WTC11 (cell line): ENCODE measurements at regions not wholly inside any gene's neighbourhood (a gene's known extent, or its start where the extent isn't known, plus 50 kb on each side); places are given as distances from the start of the nearest gene placed in this dataset.
"Not testable (repeated sequence)": the region's sequence is repeated elsewhere in the genome, so short reads cannot be mapped to it uniquely, and the experiment has no call there.

Experiments
- ATAC-seq: fragments of 200-7000 bp; cut with Tn5 transposase; 2 replicates; pipeline ENCODE4 v1.10.0; 2021; ENCODE audit warnings: mild to moderate bottlenecking, moderate library complexity
- CTCF ChIA-PET: fragments of 300-600 bp; sonication (Branson Sonifier 250); formaldehyde crosslinking; loops from one replicate; lab custom pipeline; 2021; ENCODE audit warnings: antibody characterized with exemption; lab: Charles Lee
- POLR2A ChIA-PET: fragments of 350-600 bp; sonication (Branson Sonifier 250); formaldehyde crosslinking; loops from one replicate; lab custom pipeline; 2021; ENCODE audit warnings: antibody characterized with exemption; lab: Charles Lee
- DNase-seq: peaks from one replicate; pipeline ENCODE4 v3.0.0; 2021; ENCODE audit warnings: low spot score
- H3K27ac Mint-ChIP-seq: 2 replicates; pipeline ENCODE4 v1.8.0; 2021; ENCODE audit warnings: mixed read lengths
- H3K27me3 Mint-ChIP-seq: 2 replicates; pipeline ENCODE4 v1.8.0; 2021; ENCODE audit warnings: low read depth, mild to moderate bottlenecking, moderate library complexity, mixed read lengths
- H3K36me3 Mint-ChIP-seq: 2 replicates; pipeline ENCODE4 v1.8.0; 2021; ENCODE audit warnings: mixed read lengths
- H3K4me1 Mint-ChIP-seq: 2 replicates; pipeline ENCODE4 v1.8.0; 2022; ENCODE audit warnings: mixed read lengths
- H3K4me3 Mint-ChIP-seq: 2 replicates; pipeline ENCODE4 v1.8.0; 2021; ENCODE audit warnings: mild to moderate bottlenecking, moderate library complexity, mixed read lengths
- H3K9me3 Mint-ChIP-seq: 2 replicates; pipeline ENCODE4 v1.8.0; 2021; ENCODE audit warnings: mixed read lengths
- GABPB1 ChIP-seq: sonication (generic); formaldehyde crosslinking; IDR thresholded peaks from 2 replicates; pipeline ENCODE4 v1.8.1; 2023; ENCODE audit warnings: mild to moderate bottlenecking, missing genetic modification reagents
- JAZF1 ChIP-seq: fragments of 250-450 bp; sonication (Bioruptor Pico); IDR thresholded peaks from 2 replicates; pipeline ENCODE4 v1.9.0; 2021; ENCODE audit warnings: moderate library complexity, mild to moderate bottlenecking, inconsistent platforms
- JUN ChIP-seq: sonication (generic); formaldehyde crosslinking; IDR thresholded peaks from 2 replicates; pipeline ENCODE4 v1.8.0; 2023; ENCODE audit warnings: mild to moderate bottlenecking, missing genetic modification reagents
- TF ChIP-seq, protein P1 (sequence below): fragments of 250-450 bp; sonication (Bioruptor Pico); IDR thresholded peaks from 2 replicates; pipeline ENCODE4 v2.1.2; 2022; ENCODE audit warnings: mild to moderate bottlenecking, moderate library complexity
- TF ChIP-seq, protein P2 (sequence below): fragments of 250-450 bp; sonication (Bioruptor Pico); IDR thresholded peaks from 2 replicates; pipeline ENCODE4 v1.9.0; 2021; ENCODE audit warnings: moderate library complexity, mild to moderate bottlenecking, inconsistent platforms, borderline replicate concordance
- TF ChIP-seq, protein P3 (sequence below): sonication (generic); formaldehyde crosslinking; IDR thresholded peaks from 2 replicates; pipeline ENCODE4 v1.8.1; 2023; ENCODE audit warnings: mild to moderate bottlenecking, missing genetic modification reagents
- TF ChIP-seq, protein P4 (sequence below): sonication (generic); formaldehyde crosslinking; IDR thresholded peaks from 2 replicates; pipeline ENCODE4 v1.8.1; 2022; ENCODE audit warnings: low read depth, mild to moderate bottlenecking, moderate library complexity, missing genetic modification reagents, borderline replicate concordance
- TF ChIP-seq, protein P5 (sequence below): sonication (generic); formaldehyde crosslinking; IDR thresholded peaks from 2 replicates; pipeline ENCODE4 v1.8.1; 2022; ENCODE audit warnings: mild to moderate bottlenecking, missing genetic modification reagents, moderate library complexity, borderline replicate concordance
- TF ChIP-seq, protein P6 (sequence below): fragments of 250-450 bp; sonication (Bioruptor Pico); IDR thresholded peaks from 2 replicates; pipeline ENCODE4 v1.9.0; 2021; ENCODE audit warnings: mild to moderate bottlenecking
- TF ChIP-seq, protein P7 (sequence below): sonication (generic); formaldehyde crosslinking; IDR thresholded peaks from 2 replicates; pipeline ENCODE4 v1.8.0; 2022; ENCODE audit warnings: mild to moderate bottlenecking, missing genetic modification reagents
- TF ChIP-seq, protein P8 (sequence below): fragments of 250-450 bp; sonication (Bioruptor Pico); IDR thresholded peaks from 2 replicates; pipeline ENCODE4 v1.9.0; 2021; ENCODE audit warnings: mild to moderate bottlenecking

DNA sequence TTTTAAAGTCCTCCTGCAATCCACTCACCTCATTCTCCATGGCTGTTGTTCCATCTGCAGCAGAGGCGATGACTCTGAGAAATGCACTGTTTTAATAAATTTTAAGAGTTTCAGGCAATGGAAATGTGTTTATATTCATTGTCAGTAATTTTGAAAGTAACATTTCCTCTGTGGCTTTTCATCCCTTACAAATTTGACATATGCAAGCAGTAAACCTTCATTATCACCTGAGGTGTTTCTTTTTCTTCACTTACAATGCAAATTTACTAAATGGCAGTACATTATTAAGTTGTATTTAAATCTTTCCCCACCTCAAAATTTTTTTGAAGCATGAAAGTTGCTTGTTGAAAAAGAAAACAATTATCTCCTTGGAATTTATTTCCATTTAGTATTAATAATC lies 136.9 kb downstream of the DIRAS2 start (continued):
- TF ChIP-seq, protein P1, sequence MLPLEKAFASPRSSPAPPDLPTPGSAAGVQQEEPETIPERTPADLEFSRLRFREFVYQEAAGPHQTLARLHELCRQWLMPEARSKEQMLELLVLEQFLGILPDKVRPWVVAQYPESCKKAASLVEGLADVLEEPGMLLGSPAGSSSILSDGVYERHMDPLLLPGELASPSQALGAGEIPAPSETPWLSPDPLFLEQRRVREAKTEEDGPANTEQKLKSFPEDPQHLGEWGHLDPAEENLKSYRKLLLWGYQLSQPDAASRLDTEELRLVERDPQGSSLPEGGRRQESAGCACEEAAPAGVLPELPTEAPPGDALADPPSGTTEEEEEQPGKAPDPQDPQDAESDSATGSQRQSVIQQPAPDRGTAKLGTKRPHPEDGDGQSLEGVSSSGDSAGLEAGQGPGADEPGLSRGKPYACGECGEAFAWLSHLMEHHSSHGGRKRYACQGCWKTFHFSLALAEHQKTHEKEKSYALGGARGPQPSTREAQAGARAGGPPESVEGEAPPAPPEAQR (CRISPR knock-in tag), result no peak
- TF ChIP-seq, protein P2, sequence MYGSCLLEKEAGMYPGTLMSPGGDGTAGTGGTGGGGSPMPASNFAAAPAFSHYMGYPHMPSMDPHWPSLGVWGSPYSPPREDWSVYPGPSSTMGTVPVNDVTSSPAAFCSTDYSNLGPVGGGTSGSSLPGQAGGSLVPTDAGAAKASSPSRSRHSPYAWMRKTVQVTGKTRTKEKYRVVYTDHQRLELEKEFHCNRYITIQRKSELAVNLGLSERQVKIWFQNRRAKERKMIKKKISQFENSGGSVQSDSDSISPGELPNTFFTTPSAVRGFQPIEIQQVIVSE (CRISPR knock-in tag), result no peak
- TF ChIP-seq, protein P3, sequence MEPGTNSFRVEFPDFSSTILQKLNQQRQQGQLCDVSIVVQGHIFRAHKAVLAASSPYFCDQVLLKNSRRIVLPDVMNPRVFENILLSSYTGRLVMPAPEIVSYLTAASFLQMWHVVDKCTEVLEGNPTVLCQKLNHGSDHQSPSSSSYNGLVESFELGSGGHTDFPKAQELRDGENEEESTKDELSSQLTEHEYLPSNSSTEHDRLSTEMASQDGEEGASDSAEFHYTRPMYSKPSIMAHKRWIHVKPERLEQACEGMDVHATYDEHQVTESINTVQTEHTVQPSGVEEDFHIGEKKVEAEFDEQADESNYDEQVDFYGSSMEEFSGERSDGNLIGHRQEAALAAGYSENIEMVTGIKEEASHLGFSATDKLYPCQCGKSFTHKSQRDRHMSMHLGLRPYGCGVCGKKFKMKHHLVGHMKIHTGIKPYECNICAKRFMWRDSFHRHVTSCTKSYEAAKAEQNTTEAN (CRISPR knock-in tag), result no peak
- TF ChIP-seq, protein P4, sequence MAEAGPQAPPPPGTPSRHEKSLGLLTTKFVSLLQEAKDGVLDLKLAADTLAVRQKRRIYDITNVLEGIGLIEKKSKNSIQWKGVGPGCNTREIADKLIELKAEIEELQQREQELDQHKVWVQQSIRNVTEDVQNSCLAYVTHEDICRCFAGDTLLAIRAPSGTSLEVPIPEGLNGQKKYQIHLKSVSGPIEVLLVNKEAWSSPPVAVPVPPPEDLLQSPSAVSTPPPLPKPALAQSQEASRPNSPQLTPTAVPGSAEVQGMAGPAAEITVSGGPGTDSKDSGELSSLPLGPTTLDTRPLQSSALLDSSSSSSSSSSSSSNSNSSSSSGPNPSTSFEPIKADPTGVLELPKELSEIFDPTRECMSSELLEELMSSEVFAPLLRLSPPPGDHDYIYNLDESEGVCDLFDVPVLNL, result no peak
- TF ChIP-seq, all 79 proteins: peak for 0

DNA sequence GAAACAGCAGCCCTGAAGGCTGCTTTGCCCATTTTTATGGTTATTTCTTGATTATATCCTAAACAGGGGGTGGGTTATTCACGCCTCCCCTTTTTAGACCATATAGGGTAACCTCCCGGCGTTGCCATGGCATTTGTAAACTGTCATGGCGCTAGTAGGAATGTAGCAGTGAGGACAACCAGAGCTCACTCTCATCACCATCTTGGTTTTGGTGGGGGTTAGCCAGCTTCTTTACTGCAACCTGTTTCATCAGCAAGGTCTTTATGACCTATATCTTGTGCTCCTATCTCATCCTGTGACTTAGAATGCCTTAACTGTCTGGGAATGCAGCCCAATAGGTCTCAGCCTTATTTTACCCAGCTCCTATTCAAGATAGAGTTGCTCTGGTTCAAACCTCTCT lies 136.2 kb downstream of the DIRAS2 start:
- ATAC-seq, DNase-seq, POLR2A ChIA-PET, H3K4me3 Mint-ChIP-seq, CTCF ChIA-PET, H3K36me3 Mint-ChIP-seq, H3K9me3 Mint-ChIP-seq, H3K27ac Mint-ChIP-seq, H3K27me3 Mint-ChIP-seq: not testable (repeated sequence)
- H3K4me1 Mint-ChIP-seq, result peaks cover 30% of the 10 kb centered on the region

DNA sequence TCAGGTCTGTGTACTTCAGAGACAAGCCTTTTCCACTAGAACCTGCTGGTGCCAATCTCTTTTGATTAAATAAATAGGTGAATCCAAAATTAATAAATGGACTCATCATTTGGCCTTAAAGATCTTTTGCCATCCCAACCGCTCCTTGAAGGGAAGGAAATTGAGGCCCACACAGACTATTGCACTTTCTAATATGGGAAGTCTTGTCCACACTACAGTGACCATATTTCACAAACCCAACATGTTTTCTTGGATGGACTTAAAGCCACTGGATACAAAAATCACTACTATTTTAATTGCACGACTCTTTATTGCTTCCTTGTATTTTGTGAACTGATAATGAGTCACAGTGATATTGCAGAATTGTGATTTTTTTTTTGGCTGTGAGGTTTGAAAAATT lies 135.0 kb downstream of the DIRAS2 start:
- peaks cover 20% of the 10 kb centered on the region for H3K4me1 Mint-ChIP-seq
- no peak for DNase-seq
- TF ChIP-seq GABPB1 (CRISPR knock-in tag), result no peak
- TF ChIP-seq JAZF1, result no peak
- TF ChIP-seq, protein P5, sequence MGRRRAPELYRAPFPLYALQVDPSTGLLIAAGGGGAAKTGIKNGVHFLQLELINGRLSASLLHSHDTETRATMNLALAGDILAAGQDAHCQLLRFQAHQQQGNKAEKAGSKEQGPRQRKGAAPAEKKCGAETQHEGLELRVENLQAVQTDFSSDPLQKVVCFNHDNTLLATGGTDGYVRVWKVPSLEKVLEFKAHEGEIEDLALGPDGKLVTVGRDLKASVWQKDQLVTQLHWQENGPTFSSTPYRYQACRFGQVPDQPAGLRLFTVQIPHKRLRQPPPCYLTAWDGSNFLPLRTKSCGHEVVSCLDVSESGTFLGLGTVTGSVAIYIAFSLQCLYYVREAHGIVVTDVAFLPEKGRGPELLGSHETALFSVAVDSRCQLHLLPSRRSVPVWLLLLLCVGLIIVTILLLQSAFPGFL (CRISPR knock-in tag), result no peak
- TF ChIP-seq, protein P6, sequence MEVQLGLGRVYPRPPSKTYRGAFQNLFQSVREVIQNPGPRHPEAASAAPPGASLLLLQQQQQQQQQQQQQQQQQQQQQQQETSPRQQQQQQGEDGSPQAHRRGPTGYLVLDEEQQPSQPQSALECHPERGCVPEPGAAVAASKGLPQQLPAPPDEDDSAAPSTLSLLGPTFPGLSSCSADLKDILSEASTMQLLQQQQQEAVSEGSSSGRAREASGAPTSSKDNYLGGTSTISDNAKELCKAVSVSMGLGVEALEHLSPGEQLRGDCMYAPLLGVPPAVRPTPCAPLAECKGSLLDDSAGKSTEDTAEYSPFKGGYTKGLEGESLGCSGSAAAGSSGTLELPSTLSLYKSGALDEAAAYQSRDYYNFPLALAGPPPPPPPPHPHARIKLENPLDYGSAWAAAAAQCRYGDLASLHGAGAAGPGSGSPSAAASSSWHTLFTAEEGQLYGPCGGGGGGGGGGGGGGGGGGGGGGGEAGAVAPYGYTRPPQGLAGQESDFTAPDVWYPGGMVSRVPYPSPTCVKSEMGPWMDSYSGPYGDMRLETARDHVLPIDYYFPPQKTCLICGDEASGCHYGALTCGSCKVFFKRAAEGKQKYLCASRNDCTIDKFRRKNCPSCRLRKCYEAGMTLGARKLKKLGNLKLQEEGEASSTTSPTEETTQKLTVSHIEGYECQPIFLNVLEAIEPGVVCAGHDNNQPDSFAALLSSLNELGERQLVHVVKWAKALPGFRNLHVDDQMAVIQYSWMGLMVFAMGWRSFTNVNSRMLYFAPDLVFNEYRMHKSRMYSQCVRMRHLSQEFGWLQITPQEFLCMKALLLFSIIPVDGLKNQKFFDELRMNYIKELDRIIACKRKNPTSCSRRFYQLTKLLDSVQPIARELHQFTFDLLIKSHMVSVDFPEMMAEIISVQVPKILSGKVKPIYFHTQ (CRISPR knock-in tag), result no peak
- TF ChIP-seq, protein P7, sequence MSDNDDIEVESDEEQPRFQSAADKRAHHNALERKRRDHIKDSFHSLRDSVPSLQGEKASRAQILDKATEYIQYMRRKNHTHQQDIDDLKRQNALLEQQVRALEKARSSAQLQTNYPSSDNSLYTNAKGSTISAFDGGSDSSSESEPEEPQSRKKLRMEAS (CRISPR knock-in tag), result no peak
- TF ChIP-seq JUN (CRISPR knock-in tag), result no peak
- TF ChIP-seq, protein P3 (CRISPR knock-in tag), result no peak
- TF ChIP-seq, protein P8, sequence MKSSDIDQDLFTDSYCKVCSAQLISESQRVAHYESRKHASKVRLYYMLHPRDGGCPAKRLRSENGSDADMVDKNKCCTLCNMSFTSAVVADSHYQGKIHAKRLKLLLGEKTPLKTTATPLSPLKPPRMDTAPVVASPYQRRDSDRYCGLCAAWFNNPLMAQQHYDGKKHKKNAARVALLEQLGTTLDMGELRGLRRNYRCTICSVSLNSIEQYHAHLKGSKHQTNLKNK, result no peak
- peaks cover 3% of the 10 kb centered on the region for H3K9me3 Mint-ChIP-seq
- H3K36me3 Mint-ChIP-seq, result no peaks in the 10 kb centered on the region
- H3K27me3 Mint-ChIP-seq, result no peaks in the 10 kb centered on the region
- H3K27ac Mint-ChIP-seq, result no peak overlapping the region
- ChIA-PET CTCF (no interaction called here), POLR2A (no interaction called here)
- no peak for ATAC-seq
- H3K4me3 Mint-ChIP-seq, result no peak overlapping the region
